SK-N-SH (cell line): ENCODE measurements at regions not wholly inside any gene's neighbourhood (a gene's known extent, or its start where the extent isn't known, plus 50 kb on each side); places are given as distances from the start of the nearest gene placed in this dataset.

Source experiments
- CTCF ChIA-PET: fragments of 300-600, 350-600 bp; formaldehyde crosslinking; extraction: SDS; loops from one replicate; lab custom pipeline; 2021; lab: Yijun Ruan, JAX
- POLR2A ChIA-PET: fragments of 350-600 bp; sonication (Branson Sonifier 250); formaldehyde crosslinking; extraction: SDS; loops from one replicate; lab custom pipeline; 2020; ENCODE audit warnings: antibody characterized with exemption, inconsistent platforms; lab: Yijun Ruan, JAX
- DNase-seq: peaks from one replicate; pipeline ENCODE4 v3.0.0; 2012
- H2AFZ ChIP-seq: fragments of 200-600 bp; sonication (generic); 2 replicates; pipeline ENCODE4 v1.8.1; 2016; ENCODE audit warnings: antibody characterized with exemption, mild to moderate bottlenecking, low read depth
- H3F3A ChIP-seq: fragments of 200-600 bp; sonication (generic); replicated peaks from 2 replicates; pipeline ENCODE3; 2016; ENCODE audit warnings: antibody characterized with exemption, mild to moderate bottlenecking; ENCODE audit not compliant: insufficient read depth
- H3K27ac ChIP-seq, 2 experiments: fragments of 200-500 bp in 1 of 2; fragments of 200-600 bp in 1 of 2; sonication (Bioruptor generic) in 1 of 2; sonication (generic), shearing (Covaris generic) in 1 of 2; 2 replicates each; pipeline versions ENCODE4 v1.5.1 to v1.6.1; 2014 to 2016; ENCODE audit warnings: low read depth in 2 of 2, inconsistent platforms in 1 of 2, low read length in 1 of 2, mild to moderate bottlenecking in 1 of 2, mixed read lengths in 1 of 2
- H3K27me3 ChIP-seq: fragments of 200-600 bp; sonication (generic), shearing (Covaris generic); 2 replicates; pipeline ENCODE4 v1.6.1; 2016; ENCODE audit warnings: mixed run types; ENCODE audit not compliant: insufficient read depth
- H3K36me3 ChIP-seq, 2 experiments: fragments of 200-500 bp in 1 of 2; fragments of 200-600 bp in 1 of 2; sonication (Bioruptor generic) in 1 of 2; sonication (generic) in 1 of 2; replicated peaks in 1 of 2; 2 replicates each; pipeline versions ENCODE3 to v1.5.1; 2014 to 2016; ENCODE audit warnings: low read length in 1 of 2, mild to moderate bottlenecking in 1 of 2; ENCODE audit not compliant: insufficient read depth in 2 of 2, control insufficient read depth in 1 of 2
- H3K4me1 ChIP-seq, 2 experiments: fragments of 200-500 bp in 1 of 2; fragments of 200-600 bp in 1 of 2; sonication (Bioruptor generic) in 1 of 2; sonication (generic), shearing (Covaris generic) in 1 of 2; 2 replicates each; pipeline versions ENCODE4 v1.5.1 to v1.6.1; 2014 to 2016; ENCODE audit warnings: low read depth in 1 of 2, low read length in 1 of 2, mixed run types in 1 of 2; ENCODE audit not compliant: insufficient read depth in 2 of 2, control insufficient read depth in 1 of 2
- H3K4me2 ChIP-seq: fragments of 200-600 bp; sonication (generic), shearing (Covaris generic); 2 replicates; pipeline ENCODE4 v1.6.1; 2017; ENCODE audit warnings: mixed run types
- H3K4me3 ChIP-seq, 2 experiments: fragments of 200-500 bp in 1 of 2; fragments of 200-600 bp in 1 of 2; sonication (Bioruptor generic) in 1 of 2; sonication (generic), shearing (Covaris generic) in 1 of 2; 2 replicates each; pipeline versions ENCODE4 v1.5.1 to v1.8.1; 2014 to 2016; ENCODE audit warnings: low read depth in 2 of 2, inconsistent platforms in 1 of 2, low read length in 1 of 2, mild to moderate bottlenecking in 1 of 2, mixed read lengths in 1 of 2, moderate library complexity in 1 of 2
- H3K79me2 ChIP-seq: fragments of 200-600 bp; sonication (generic); 2 replicates; pipeline ENCODE4 v1.8.1; 2017; ENCODE audit warnings: mild to moderate bottlenecking; ENCODE audit not compliant: insufficient read depth
- H3K9ac ChIP-seq: fragments of 200-600 bp; sonication (generic); 2 replicates; pipeline ENCODE4 v1.6.1; 2017; ENCODE audit warnings: mixed run types
- H3K9me2 ChIP-seq: fragments of 200-600 bp; sonication (generic); 2 replicates; pipeline ENCODE4 v1.6.1; 2017; ENCODE audit warnings: mixed run types
- H3K9me3 ChIP-seq: fragments of 200-600 bp; sonication (generic); 2 replicates; pipeline ENCODE4 v1.6.1; 2017; ENCODE audit warnings: mixed run types, mild to moderate bottlenecking, moderate library complexity
- H4K20me1 ChIP-seq: fragments of 200-600 bp; sonication (generic); 2 replicates; pipeline ENCODE4 v1.6.1; 2017; ENCODE audit warnings: mild to moderate bottlenecking, mixed run types; ENCODE audit not compliant: insufficient read depth
- CTCF ChIP-seq: fragments of 200-600 bp; sonication (generic); IDR thresholded peaks from 2 replicates; pipeline ENCODE4 v1.6.1; 2017; ENCODE audit warnings: antibody characterized with exemption, mild to moderate bottlenecking, moderate library complexity
- ELF1 ChIP-seq: IDR thresholded peaks from 2 replicates; pipeline ENCODE4 v1.4.0; 2012
- FOSL2 ChIP-seq: IDR thresholded peaks from 2 replicates; pipeline ENCODE4 v1.4.0; 2012; ENCODE audit warnings: low read depth, mild to moderate bottlenecking, moderate library complexity, borderline replicate concordance
- GABPA ChIP-seq: IDR thresholded peaks from 2 replicates; pipeline ENCODE4 v1.4.0; 2012; ENCODE audit warnings: low read depth, mild to moderate bottlenecking
- JUND ChIP-seq: IDR thresholded peaks from 2 replicates; pipeline ENCODE4 v1.4.0; 2012
- MEF2A ChIP-seq: IDR thresholded peaks from 2 replicates; pipeline ENCODE4 v1.4.0; 2012; ENCODE audit warnings: low read depth, borderline replicate concordance
- MXI1 ChIP-seq: IDR thresholded peaks from 2 replicates; pipeline ENCODE4 v1.6.1; 2012; ENCODE audit warnings: mild to moderate bottlenecking, low read depth, low read length, improper control_type of control experiment
- POLR2AphosphoS5 ChIP-seq: IDR thresholded peaks from 2 replicates; pipeline ENCODE4 v1.6.1; 2012; ENCODE audit warnings: low read depth, low read length
- ZBTB33 ChIP-seq: IDR thresholded peaks from 2 replicates; pipeline ENCODE4 v1.4.0; 2012; ENCODE audit warnings: low read depth, borderline replicate concordance
- WGBS: methylation state at CpG from one replicate; pipeline ENCODE4 v1.1.6; 2017; ENCODE audit warnings: low lambda C conversion rate; 5-methylcytosine and 5-hydroxymethylcytosine counted together
- TF ChIP-seq, protein P1 (sequence below): IDR thresholded peaks from 2 replicates; pipeline ENCODE4; 2012

GRCh38 chr12:29908157-29908556, 124.4 kb upstream of the TMTC1 start:
- Histone ChIP-seq H3K9ac (no peak overlapping the region), H3K9me2 (no peaks in the 10 kb centered on the region), H3K4me3 (no peak overlapping the region), H3K27me3 (no peaks in the 10 kb centered on the region), H3K9me3 (no peaks in the 10 kb centered on the region), H3K4me2 (no peak overlapping the region), H3K79me2 (no peaks in the 10 kb centered on the region), H3K27ac (no peak overlapping the region), H3K4me1 (no peaks in the 10 kb centered on the region), H3F3A (no peaks in the 10 kb centered on the region), H2AFZ (no peak overlapping the region), H4K20me1 (no peaks in the 10 kb centered on the region), H3K36me3 (no peaks in the 10 kb centered on the region)
- ChIA-PET POLR2A (no interaction called here), CTCF (no interaction called here)
- no peak for DNase-seq
- WGBS = 3% methylated on average over 1 of the region's 1 CpG
- no peak for TF ChIP-seq ELF1
- TF ChIP-seq MEF2A = no peak

- H3K4me1 ChIP-seq = no peaks in the 10 kb centered on the region
- no peak overlapping the region for H3K4me3 ChIP-seq
- H3K27me3 ChIP-seq = no peaks in the 10 kb centered on the region
- H3K27ac ChIP-seq = no peak overlapping the region
- no peaks in the 10 kb centered on the region for H3K79me2 ChIP-seq
- no peaks in the 10 kb centered on the region for H3K9me3 ChIP-seq
- H3K9ac ChIP-seq = no peak overlapping the region
- DNase-seq = no peak
- H2AFZ ChIP-seq = no peak overlapping the region
- no peak for TF ChIP-seq ELF1
- no peak for TF ChIP-seq GABPA
- TF ChIP-seq FOSL2 = no peak
- TF ChIP-seq POLR2AphosphoS5 = no peak
- TF ChIP-seq, protein P1, sequence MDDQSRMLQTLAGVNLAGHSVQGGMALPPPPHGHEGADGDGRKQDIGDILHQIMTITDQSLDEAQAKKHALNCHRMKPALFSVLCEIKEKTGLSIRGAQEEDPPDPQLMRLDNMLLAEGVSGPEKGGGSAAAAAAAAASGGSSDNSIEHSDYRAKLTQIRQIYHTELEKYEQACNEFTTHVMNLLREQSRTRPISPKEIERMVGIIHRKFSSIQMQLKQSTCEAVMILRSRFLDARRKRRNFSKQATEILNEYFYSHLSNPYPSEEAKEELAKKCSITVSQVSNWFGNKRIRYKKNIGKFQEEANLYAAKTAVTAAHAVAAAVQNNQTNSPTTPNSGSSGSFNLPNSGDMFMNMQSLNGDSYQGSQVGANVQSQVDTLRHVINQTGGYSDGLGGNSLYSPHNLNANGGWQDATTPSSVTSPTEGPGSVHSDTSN = no peak
- TF ChIP-seq CTCF = no peak
- no peak for TF ChIP-seq JUND
- TF ChIP-seq ZBTB33 = no peak
- no peak for TF ChIP-seq MXI1
- WGBS = 70% methylated on average over 4 of the region's 4 CpGs
- ChIA-PET CTCF (no interaction called here), POLR2A (no interaction called here)
- H3K36me3 ChIP-seq = no peaks in the 10 kb centered on the region
- H3K9me2 ChIP-seq = no peaks in the 10 kb centered on the region
- H3F3A ChIP-seq = no peaks in the 10 kb centered on the region
- no peak overlapping the region for H3K4me2 ChIP-seq
- no peaks in the 10 kb centered on the region for H4K20me1 ChIP-seq
Observed at GRCh38 chr12:29907461-29907860, 123.7 kb upstream of the TMTC1 start.
